HG03066 (cell line): ENCODE measurements at regions not wholly inside any gene's neighbourhood (a gene's known extent, or its start where the extent isn't known, plus 50 kb on each side); places are given as distances from the start of the nearest gene placed in this dataset.
"Not testable (repeated sequence)": the region's sequence is repeated elsewhere in the genome, so short reads cannot be mapped to it uniquely, and the experiment has no call there.

Experiments
- ATAC-seq: cut with Tn5 transposase; IDR thresholded peaks from one replicate; pipeline ENCODE4 v1.9.1; 2021; ENCODE audit warnings: low read depth; ENCODE audit not compliant: unreplicated experiment

GRCh38 chr5:92627186-92627585, 953.8 kb downstream of the NR2F1-AS1 start:
- no peak for ATAC-seq

GRCh38 chr5:92616085-92616484, 964.9 kb downstream of the NR2F1-AS1 start:
- no peak for ATAC-seq

- no peak for ATAC-seq
These were observed 967.5 kb downstream of the NR2F1-AS1 start for GRCh38 chr5:92613546-92613945.

- not testable (repeated sequence) for ATAC-seq
These were observed 970.6 kb downstream of the NR2F1-AS1 start for GRCh38 chr5:92610435-92610834.

GRCh38 chr5:92605591-92605990, 975.4 kb downstream of the NR2F1-AS1 start:
- no peak for ATAC-seq

- ATAC-seq = no peak
These were observed 981.7 kb downstream of the NR2F1-AS1 start for GRCh38 chr5:92599217-92599810.

- no peak for ATAC-seq
These were observed 987.0 kb downstream of the NR2F1-AS1 start for GRCh38 chr5:92594031-92594430.

- no peak for ATAC-seq
These were observed 992.1 kb downstream of the NR2F1-AS1 start for GRCh38 chr5:92588876-92589275.

GRCh38 chr5:92581690-92582089, 999.3 kb downstream of the NR2F1-AS1 start:
- no peak for ATAC-seq

- ATAC-seq = no peak
These were observed 999.8 kb downstream of the NR2F1-AS1 start for GRCh38 chr5:92581249-92581648.

GRCh38 chr5:92580814-92581213, 1000.2 kb downstream of the NR2F1-AS1 start:
- no peak for ATAC-seq

GRCh38 chr5:92574023-92574422, 1007.0 kb downstream of the NR2F1-AS1 start:
- no peak for ATAC-seq

GRCh38 chr5:92568522-92568921, 1012.5 kb downstream of the NR2F1-AS1 start:
- ATAC-seq = no peak

- ATAC-seq = no peak
These were observed 1013.1 kb downstream of the NR2F1-AS1 start for GRCh38 chr5:92567831-92568450.

GRCh38 chr5:92566113-92566786, 1014.8 kb downstream of the NR2F1-AS1 start:
- no peak for ATAC-seq

- no peak for ATAC-seq
These were observed 1015.3 kb downstream of the NR2F1-AS1 start for GRCh38 chr5:92565673-92566072.

- no peak for ATAC-seq
These were observed 1019.0 kb downstream of the NR2F1-AS1 start for GRCh38 chr5:92562065-92562464.

- no peak for ATAC-seq
These were observed 1019.5 kb downstream of the NR2F1-AS1 start for GRCh38 chr5:92561411-92561959.

GRCh38 chr5:92560698-92561401, 1020.2 kb downstream of the NR2F1-AS1 start:
- ATAC-seq = no peak

GRCh38 chr5:92559781-92560180, 1021.2 kb downstream of the NR2F1-AS1 start:
- no peak for ATAC-seq

GRCh38 chr5:92559331-92559730, 1021.7 kb downstream of the NR2F1-AS1 start:
- ATAC-seq = no peak
